Endothelial cell of umbilical vein (primary cell): ENCODE measurements at regions not wholly inside any gene's neighbourhood (a gene's known extent, or its start where the extent isn't known, plus 50 kb on each side); places are given as distances from the start of the nearest gene placed in this dataset.

Experiments
- BruUV-seq: library from RNA; stranded (reverse); fragments of 400-500 nt; replicated peaks from 2 replicates; lab custom pipeline; 2021; lab: Mats Ljungman, UMichigan
- CTCF ChIA-PET: fragments of 300-600, 350-600 bp; sonication (Branson Sonifier 250); formaldehyde crosslinking; loops from one replicate; lab custom pipeline; 2021; ENCODE audit warnings: antibody characterized with exemption, inconsistent platforms; lab: Charles Lee
- POLR2A ChIA-PET: fragments of 300-600, 350-600 bp; sonication (Branson Sonifier 250); formaldehyde crosslinking; loops from one replicate; lab custom pipeline; 2021; ENCODE audit warnings: antibody characterized with exemption, inconsistent platforms; lab: Charles Lee
- DNase-seq: peaks from one replicate; pipeline ENCODE4 v3.0.0-alpha.2; 2011; ENCODE audit warnings: low read depth, low spot score
- FAIRE-seq: peaks from 2 replicates; lab custom pipeline; 2011; peaks lifted over from hg19 to GRCh38; lab: Jason Lieb, UNC
- H2AFZ ChIP-seq: 2 replicates; pipeline ENCODE4 v1.6.0; 2012; ENCODE audit warnings: low read depth, low read length, control low read depth, inconsistent platforms
- H3K27ac ChIP-seq: 2 replicates; pipeline ENCODE4 v1.5.1; 2011; ENCODE audit warnings: low read depth, mild to moderate bottlenecking, control low read depth, low read length, moderate library complexity; ENCODE audit not compliant: insufficient read depth
- H3K27me3 ChIP-seq, 2 experiments: 2 replicates each; pipeline versions ENCODE4 v1.6.0 to v1.6.1; 2011; ENCODE audit warnings: low read length in 2 of 2, mixed read lengths in 1 of 2; ENCODE audit not compliant: control insufficient read depth in 2 of 2, insufficient read depth in 2 of 2
- H3K36me3 ChIP-seq, 2 experiments: 2 replicates in 1 of 2; 3 replicates in 1 of 2; pipeline ENCODE4 v1.5.1; 2011; ENCODE audit warnings: low read length in 2 of 2, mild to moderate bottlenecking in 1 of 2, moderate library complexity in 1 of 2; ENCODE audit not compliant: control insufficient read depth in 2 of 2, insufficient read depth in 2 of 2; ENCODE audit errors: extremely low read depth in 1 of 2
- H3K4me1 ChIP-seq: 3 replicates; pipeline ENCODE4 v1.5.1; 2011; ENCODE audit warnings: mild to moderate bottlenecking, low read length; ENCODE audit not compliant: control insufficient read depth, insufficient read depth; ENCODE audit errors: extremely low read depth
- H3K4me2 ChIP-seq: 2 replicates; pipeline ENCODE4 v1.6.1; 2011; ENCODE audit warnings: low read length, control low read depth, mixed read lengths; ENCODE audit not compliant: insufficient read depth
- H3K4me3 ChIP-seq, 3 experiments: fragments of 200-600 bp in 1 of 3; sonication (generic), shearing (Covaris generic) in 1 of 3; replicated peaks in 1 of 3; 2 replicates each; pipeline ENCODE4 v1.5.1; 2011 to 2016; ENCODE audit warnings: control low read depth in 3 of 3, low read length in 3 of 3, mild to moderate bottlenecking in 2 of 3, inconsistent platforms in 1 of 3, low read depth in 1 of 3, moderate library complexity in 1 of 3; ENCODE audit not compliant: insufficient read depth in 1 of 3
- H3K79me2 ChIP-seq: 2 replicates; pipeline ENCODE4 v1.6.0; 2012; ENCODE audit warnings: low read length, inconsistent platforms; ENCODE audit not compliant: control insufficient read depth, insufficient read depth
- H3K9ac ChIP-seq: replicated peaks from 2 replicates; pipeline ENCODE3; 2011; ENCODE audit warnings: low read length, control low read depth; ENCODE audit not compliant: insufficient read depth; ENCODE audit errors: extremely low read depth
- H3K9me1 ChIP-seq: replicated peaks from 3 replicates; pipeline ENCODE4 v1.6.0; 2011; ENCODE audit warnings: mild to moderate bottlenecking, low read length; ENCODE audit not compliant: control insufficient read depth, insufficient read depth; ENCODE audit errors: extremely low read depth
- H3K9me3 ChIP-seq: replicated peaks from 2 replicates; pipeline ENCODE4 v1.5.1; 2012; ENCODE audit warnings: low read length, inconsistent platforms; ENCODE audit not compliant: control insufficient read depth, insufficient read depth
- H4K20me1 ChIP-seq: replicated peaks from 2 replicates; pipeline ENCODE3; 2011; ENCODE audit warnings: mild to moderate bottlenecking, low read length; ENCODE audit not compliant: control insufficient read depth, insufficient read depth; ENCODE audit errors: extremely low read depth
- EZH2 ChIP-seq: IDR thresholded peaks from 2 replicates; pipeline ENCODE4 v1.6.1; 2012; ENCODE audit warnings: borderline replicate concordance, low read depth, mild to moderate bottlenecking, moderate library complexity, low read length, inconsistent platforms; ENCODE audit not compliant: severe bottlenecking
- FOS ChIP-seq: IDR thresholded peaks from 2 replicates; pipeline ENCODE4 v1.6.1; 2011; ENCODE audit warnings: mild to moderate bottlenecking, low read length, moderate library complexity, borderline replicate concordance; ENCODE audit not compliant: insufficient read depth
- GATA2 ChIP-seq: IDR thresholded peaks from 2 replicates; pipeline ENCODE4 v1.7.0; 2011; ENCODE audit warnings: low read depth, mild to moderate bottlenecking, moderate library complexity, mixed read lengths, low read length; ENCODE audit not compliant: insufficient read length, insufficient read depth
- JUN ChIP-seq: IDR thresholded peaks from 2 replicates; pipeline ENCODE4 v1.6.1; 2011; ENCODE audit warnings: borderline replicate concordance, low read depth; ENCODE audit not compliant: insufficient read length, insufficient read depth
- MAX ChIP-seq: IDR thresholded peaks from 2 replicates; pipeline ENCODE4 v1.6.1; 2011; ENCODE audit not compliant: insufficient read depth, insufficient read length
- MYC ChIP-seq: IDR thresholded peaks from one replicate; pipeline ENCODE4 v1.6.1; 2011; ENCODE audit warnings: mild to moderate bottlenecking, low read depth, low read length
- POLR2A ChIP-seq: IDR thresholded peaks from 2 replicates; pipeline ENCODE4 v1.6.1; 2012; ENCODE audit warnings: low read depth, mild to moderate bottlenecking, control low read depth, low read length
- POLR2AphosphoS5 ChIP-seq: IDR thresholded peaks from 2 replicates; pipeline ENCODE4 v1.6.1; 2012; ENCODE audit warnings: low read depth, mild to moderate bottlenecking, control low read depth, low read length, moderate library complexity; ENCODE audit not compliant: insufficient read depth
- dilution Hi-C: fragments of 300-500 bp; cut with MboI; formaldehyde crosslinking; loops from one replicate; pipeline ENCODE4 v1.15.0; 2019; ENCODE audit warnings: low sequenced_read_pairs; ENCODE audit not compliant: extremely low pct_ligation_motif_present
- intact Hi-C: fragments of 100-400 bp; cut with micrococcal nuclease; formaldehyde crosslinking; loops from one replicate; pipeline ENCODE4 v1.10.0; 2022
- TF ChIP-seq, protein P1 (sequence below), 2 donors: IDR thresholded peaks; 1 replicate in 1 of 2; 2 replicates in 1 of 2; pipeline ENCODE4 v1.5.1; 2011; ENCODE audit warnings: low read length in 2 of 2, mild to moderate bottlenecking in 2 of 2, moderate library complexity in 2 of 2, control low read depth in 1 of 2, inconsistent platforms in 1 of 2, low read depth in 1 of 2; ENCODE audit not compliant: insufficient read depth in 1 of 2; ENCODE audit errors: extremely low read depth in 1 of 2

GRCh38 chr3:147675761-147676160 lies 266.6 kb downstream of the ZIC1 start:
- H3K9me1 ChIP-seq, result no peaks in the 10 kb centered on the region
- no peaks in the 10 kb centered on the region for H4K20me1 ChIP-seq
- H3K9me3 ChIP-seq, result no peaks in the 10 kb centered on the region
- TF ChIP-seq FOS (no peak), EZH2 (no peak), JUN (no peak), GATA2 (no peak), MYC (no peak), MAX (no peak), POLR2AphosphoS5 (no peak), POLR2A (no peak)
- TF ChIP-seq, protein P1, sequence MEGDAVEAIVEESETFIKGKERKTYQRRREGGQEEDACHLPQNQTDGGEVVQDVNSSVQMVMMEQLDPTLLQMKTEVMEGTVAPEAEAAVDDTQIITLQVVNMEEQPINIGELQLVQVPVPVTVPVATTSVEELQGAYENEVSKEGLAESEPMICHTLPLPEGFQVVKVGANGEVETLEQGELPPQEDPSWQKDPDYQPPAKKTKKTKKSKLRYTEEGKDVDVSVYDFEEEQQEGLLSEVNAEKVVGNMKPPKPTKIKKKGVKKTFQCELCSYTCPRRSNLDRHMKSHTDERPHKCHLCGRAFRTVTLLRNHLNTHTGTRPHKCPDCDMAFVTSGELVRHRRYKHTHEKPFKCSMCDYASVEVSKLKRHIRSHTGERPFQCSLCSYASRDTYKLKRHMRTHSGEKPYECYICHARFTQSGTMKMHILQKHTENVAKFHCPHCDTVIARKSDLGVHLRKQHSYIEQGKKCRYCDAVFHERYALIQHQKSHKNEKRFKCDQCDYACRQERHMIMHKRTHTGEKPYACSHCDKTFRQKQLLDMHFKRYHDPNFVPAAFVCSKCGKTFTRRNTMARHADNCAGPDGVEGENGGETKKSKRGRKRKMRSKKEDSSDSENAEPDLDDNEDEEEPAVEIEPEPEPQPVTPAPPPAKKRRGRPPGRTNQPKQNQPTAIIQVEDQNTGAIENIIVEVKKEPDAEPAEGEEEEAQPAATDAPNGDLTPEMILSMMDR (IDR thresholded peaks at IDR 0.05; ENCODE audit: extremely low read depth in 1 of 2, insufficient read depth in 1 of 2, low read depth in 1 of 2, low read length in 2 of 2), result no peak
- no peaks in the 10 kb centered on the region for H3K4me1 ChIP-seq
- no TSS peak for BruUV-seq
- no peak for DNase-seq
- H3K4me3 ChIP-seq, result no peak overlapping the region
- intact Hi-C loops, result no loop called here
- dilution Hi-C loops, result no loop called here
- no peaks in the 10 kb centered on the region for H3K79me2 ChIP-seq
- ChIA-PET POLR2A (no interaction called here), CTCF (interaction anchor here (1.0 kb wide), 2 partner anchors 11 to 57 kb away, joined by 3 read pairs; no protein-coding TSS in a partner anchor)
- H3K4me2 ChIP-seq, result no peak overlapping the region
- peaks cover 0 to 1% of the 10 kb centered on the region in 2 experiments for H3K27me3 ChIP-seq
- no peaks in the 10 kb centered on the region for H3K36me3 ChIP-seq
- FAIRE-seq, result no peak
- no peak overlapping the region for H3K9ac ChIP-seq
- no peak overlapping the region for H2AFZ ChIP-seq
- H3K27ac ChIP-seq, result no peak overlapping the region
